ENCODE measurements at regions not wholly inside any gene's neighbourhood (a gene's known extent, or its start where the extent isn't known, plus 50 kb on each side); places are given as distances from the start of the nearest gene placed in this dataset.
A peak's percentile ranks its signal among the peaks of the same experiment; 100 is the strongest.

- DNase-seq = no peak
Observed at GRCh38 chr22:48591286-48592065, 1236.2 kb downstream of the BRD1 start.

GRCh38 chr22:48589901-48590300 lies 1237.8 kb downstream of the BRD1 start:
- DNase-seq = no peak

GRCh38 chr22:48588878-48589450 lies 1238.7 kb downstream of the BRD1 start:
- DNase-seq = no peak

- DNase-seq = no peak
Observed at GRCh38 chr22:48588151-48588877, 1239.4 kb downstream of the BRD1 start.

- DNase-seq = no peak
Observed at GRCh38 chr22:48587236-48587865, 1240.3 kb downstream of the BRD1 start.

- DNase-seq = no peak
Observed at GRCh38 chr22:48586799-48587185, 1240.9 kb downstream of the BRD1 start.

- no peak for DNase-seq
Observed at GRCh38 chr22:48585916-48586798, 1241.5 kb downstream of the BRD1 start.

- no peak for DNase-seq
Observed at GRCh38 chr22:48584170-48584569, 1243.5 kb downstream of the BRD1 start.

- no peak for DNase-seq
Observed at GRCh38 chr22:48581796-48582469, 1245.7 kb downstream of the BRD1 start.

GRCh38 chr22:48581205-48581766 lies 1246.4 kb downstream of the BRD1 start:
- no peak for DNase-seq

GRCh38 chr22:48580481-48580970 lies 1247.1 kb downstream of the BRD1 start:
- DNase-seq = no peak

- DNase-seq = no peak
Observed at GRCh38 chr22:48579928-48580309, 1247.8 kb downstream of the BRD1 start.

- DNase-seq = peak; percentile 8
Observed at GRCh38 chr22:48579043-48579927, 1248.4 kb downstream of the BRD1 start.

GRCh38 chr22:48578138-48579042 lies 1249.3 kb downstream of the BRD1 start:
- DNase-seq = no peak

- DNase-seq = no peak
Observed at GRCh38 chr22:48577691-48578090, 1250.0 kb downstream of the BRD1 start.

- DNase-seq = no peak
Observed at GRCh38 chr22:48577014-48577690, 1250.5 kb downstream of the BRD1 start.

GRCh38 chr22:48576333-48577013 lies 1251.2 kb downstream of the BRD1 start:
- no peak for DNase-seq

Data from skin of body (tissue), 1 donor.